Kasumi-1 (cell line): ENCODE measurements at regions not wholly inside any gene's neighbourhood (a gene's known extent, or its start where the extent isn't known, plus 50 kb on each side); places are given as distances from the start of the nearest gene placed in this dataset.
"Not testable (repeated sequence)": the region's sequence is repeated elsewhere in the genome, so short reads cannot be mapped to it uniquely, and the experiment has no call there.

Experiments used
- DNase-seq, 2 experiments: peaks; one replicate each; lab custom pipeline; 2025; lab: John Stamatoyannopoulos, UW

DNA sequence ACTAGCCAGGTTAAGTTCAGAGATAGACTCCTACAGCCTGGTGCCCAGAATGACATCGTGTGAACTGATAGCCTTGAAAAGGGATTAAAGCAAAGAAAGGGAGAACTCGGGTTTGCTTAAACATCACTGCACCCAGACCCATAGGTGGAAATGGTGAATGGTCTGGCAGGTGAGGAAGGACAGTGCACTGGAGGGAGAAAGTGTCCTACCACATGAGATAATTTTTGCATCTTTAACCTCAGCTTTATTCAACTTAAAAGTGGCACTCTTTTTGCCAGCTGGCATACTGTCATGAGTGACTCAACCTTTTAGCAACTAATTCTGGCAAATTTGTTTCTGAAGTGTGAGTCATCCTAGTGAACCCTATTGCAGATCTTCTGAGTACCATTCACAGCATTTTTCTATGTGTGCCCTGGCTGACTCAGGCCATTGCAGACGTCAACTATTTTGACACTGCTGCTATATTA lies 53.0 kb upstream of the DAPP1 start:
- no peak for DNase-seq

DNA sequence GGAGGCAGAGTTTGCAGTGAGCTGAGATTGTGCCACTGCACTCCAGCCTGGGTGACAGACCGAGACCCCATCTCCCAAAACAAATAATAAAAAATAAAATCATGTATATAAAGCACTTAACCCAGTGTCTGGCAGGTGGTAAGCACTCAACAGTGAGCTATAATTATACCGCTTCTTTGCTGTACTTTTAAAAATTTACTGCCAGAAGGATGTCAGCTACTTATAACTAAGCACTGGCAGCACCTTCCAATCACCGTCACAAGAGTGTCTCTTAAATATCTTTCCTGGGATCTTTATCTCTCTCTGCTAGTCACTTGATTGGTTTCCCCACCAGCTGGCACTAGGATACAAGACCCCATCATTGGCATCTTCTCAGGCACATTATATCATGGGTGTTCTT lies 53.9 kb upstream of the DAPP1 start:
- DNase-seq: no peak

DNA sequence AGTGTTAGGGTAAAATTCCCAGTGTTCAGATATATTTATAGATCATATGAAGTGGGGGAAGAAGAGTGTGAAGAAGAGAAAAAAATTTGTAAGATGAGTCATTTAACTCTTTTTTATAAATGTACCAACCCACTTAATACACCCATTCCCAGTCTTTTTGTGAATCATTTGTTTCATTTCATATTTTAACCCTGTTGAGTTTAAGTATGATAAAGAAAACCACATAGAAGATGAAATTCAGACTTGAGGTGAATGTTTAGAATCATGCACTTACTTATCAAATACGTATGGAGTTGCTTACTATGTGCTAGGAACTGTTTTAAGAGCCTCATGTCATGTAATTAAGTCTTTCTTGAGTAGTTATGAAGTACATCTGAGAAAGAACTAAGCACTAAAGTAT lies 56.6 kb upstream of the DAPP1 start:
- no peak for DNase-seq

GRCh38 chr4:99759346-99759984 lies 57.2 kb upstream of the DAPP1 start:
- no peak for DNase-seq

DNA sequence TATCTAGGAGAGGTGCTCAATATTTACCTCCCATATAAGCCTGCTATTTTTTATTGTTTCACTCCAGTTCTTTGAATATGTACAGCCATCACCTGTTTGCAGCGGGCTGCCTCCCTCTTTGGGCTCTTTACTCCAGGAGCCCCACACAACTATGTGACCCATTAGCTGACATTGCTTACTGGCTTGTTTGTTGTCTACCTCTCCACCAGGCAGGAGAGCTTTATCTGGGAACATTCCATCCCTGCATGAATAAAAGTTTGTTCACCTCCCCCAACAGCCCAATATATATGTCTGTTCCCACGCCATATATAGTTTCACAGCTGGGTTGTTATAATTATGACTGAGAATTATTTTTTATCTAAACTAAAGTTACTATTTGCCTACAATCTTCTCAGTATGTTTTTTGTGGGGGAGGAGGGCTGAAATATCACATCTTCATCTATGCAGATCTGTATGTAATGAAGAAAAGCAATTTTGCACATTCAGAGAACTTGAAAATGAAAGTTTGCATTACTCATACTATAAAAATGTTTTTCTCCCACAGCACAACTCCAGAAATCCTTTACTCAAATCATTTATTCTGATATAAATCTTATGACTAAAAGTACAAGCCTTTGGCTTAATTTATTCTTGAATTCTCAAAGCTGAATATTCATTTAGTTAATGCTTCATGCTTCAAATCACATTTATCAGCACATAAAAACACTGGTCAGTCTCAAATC lies 61.2 kb upstream of the DAPP1 start:
- DNase-seq: no peak

GRCh38 chr4:99754756-99755155 lies 61.9 kb upstream of the DAPP1 start:
- peak; percentile 20 to 32 for DNase-seq

- DNase-seq: no peak
Measured at GRCh38 chr4:99753931-99754330, 62.7 kb upstream of the DAPP1 start.

DNA sequence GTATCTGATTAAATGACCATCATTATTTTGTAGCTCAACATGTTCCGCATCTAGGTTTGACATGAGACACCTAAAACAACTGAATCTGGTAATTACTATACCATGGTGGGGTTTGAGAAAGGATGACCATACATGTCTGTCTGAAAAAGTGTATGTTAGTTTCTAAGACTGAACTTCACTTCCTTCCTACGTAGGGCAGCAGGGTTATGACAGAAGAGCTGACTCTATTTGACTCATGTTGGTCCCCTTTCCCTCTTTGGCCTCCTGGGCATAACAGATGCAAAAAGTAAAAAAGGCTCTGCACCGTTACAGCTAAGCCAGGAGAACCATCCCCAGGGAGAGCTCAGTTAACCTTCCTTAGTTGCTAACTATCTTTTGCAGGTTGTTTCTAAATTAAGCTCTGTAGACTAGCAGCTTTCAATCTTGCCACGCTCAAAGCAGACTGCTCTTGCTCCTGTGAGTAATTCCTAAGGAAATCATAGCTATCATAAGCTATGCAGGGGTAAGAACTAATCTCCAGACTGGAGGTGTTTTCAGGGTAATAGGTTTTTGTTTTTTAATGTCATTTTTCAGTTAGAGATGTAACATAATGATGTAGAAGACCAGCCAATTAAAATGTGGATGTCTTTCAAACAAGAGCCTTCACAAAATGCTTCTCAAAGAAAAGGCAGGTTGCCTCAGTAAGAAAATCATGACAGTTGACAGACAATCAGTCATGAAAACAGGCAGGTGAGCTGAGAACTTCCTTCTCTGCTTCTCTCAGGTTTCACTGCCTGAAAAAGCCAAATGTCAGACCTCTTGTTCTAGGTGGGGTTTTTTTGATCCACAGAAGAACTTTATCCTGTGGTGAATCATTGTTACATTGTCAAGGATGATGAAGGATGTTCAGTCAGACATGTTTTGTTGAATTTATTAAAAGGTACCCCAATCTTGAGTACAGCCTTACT lies 66.9 kb upstream of the DAPP1 start:
- DNase-seq: no peak

- DNase-seq: no peak
Measured at GRCh38 chr4:99746443-99746842, 70.2 kb upstream of the DAPP1 start.

DNA sequence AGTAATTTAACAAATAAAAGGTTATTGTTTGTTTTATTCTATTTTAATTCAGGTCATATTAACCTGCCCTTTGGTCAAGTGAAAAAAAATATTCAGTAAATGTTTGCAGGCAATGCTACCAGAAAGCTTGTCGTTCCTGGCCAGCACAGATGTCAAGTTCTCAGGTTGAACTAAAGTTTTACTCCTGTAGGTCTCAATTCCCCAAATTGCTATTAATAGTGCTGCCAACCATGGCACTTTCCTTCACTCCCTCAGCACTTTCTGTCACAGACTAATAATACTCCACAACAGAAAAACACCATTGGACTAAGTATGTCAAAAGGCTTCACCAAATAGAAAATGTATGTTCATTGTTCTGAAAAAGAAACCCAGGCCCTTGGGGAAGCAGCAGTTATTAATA lies 79.2 kb upstream of the C4orf54 start:
- DNase-seq: no peak

DNA sequence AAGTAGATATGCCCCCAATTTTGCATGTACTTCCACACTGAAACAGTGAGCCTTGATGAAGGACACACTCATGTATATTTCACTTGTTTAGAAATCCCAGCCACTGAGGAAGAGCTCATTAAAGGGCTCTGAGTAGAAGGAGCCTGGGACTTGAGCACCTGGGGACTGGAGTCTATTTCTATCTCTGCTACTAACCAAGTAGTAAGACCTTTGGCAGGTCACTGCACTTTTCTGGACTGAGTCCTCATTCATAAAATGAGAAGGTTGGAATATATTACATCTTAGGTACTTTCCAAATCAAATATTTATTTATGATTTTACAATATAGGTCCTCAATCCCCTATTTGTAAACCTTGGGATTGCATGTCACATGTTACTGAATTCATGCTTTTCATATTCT lies 78.2 kb upstream of the C4orf54 start:
- DNase-seq: no peak

DNA sequence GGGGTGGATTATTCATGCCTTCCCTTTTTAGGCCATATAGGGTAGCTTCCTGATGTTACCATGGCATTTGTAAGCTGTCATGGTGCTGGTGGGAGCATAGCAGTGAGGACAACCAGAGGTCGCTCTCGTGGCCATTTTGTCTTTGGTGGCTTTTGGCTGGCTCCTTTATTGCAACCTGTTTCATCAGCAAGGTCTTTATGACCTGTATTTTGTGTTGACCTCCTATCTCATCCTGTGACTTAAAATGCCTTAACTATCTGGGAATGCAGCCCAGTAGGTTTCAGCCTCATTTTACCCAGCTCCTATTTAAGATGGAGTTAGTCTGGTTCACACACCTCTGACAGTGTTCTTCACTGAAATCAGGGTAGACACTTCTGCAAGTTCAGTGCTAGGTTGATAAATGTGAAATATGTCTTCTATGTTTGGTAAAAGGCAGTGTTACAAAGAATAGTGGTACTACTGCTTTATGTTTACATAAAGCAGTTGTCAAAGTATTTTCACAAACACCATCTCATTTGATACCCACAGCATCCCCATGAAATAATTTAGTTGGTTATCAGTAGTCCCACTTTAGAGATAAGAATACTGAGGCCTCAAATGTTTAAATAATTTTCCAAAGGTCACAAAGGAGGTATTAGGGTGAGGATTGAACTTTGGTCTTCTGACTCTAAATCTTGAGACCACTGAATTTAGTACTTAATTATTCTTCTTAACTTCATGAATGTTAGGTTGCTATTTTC lies 77.1 kb upstream of the C4orf54 start:
- no peak for DNase-seq

GRCh38 chr4:99733455-99733854 lies 75.8 kb upstream of the C4orf54 start:
- not testable (repeated sequence) for DNase-seq

DNA sequence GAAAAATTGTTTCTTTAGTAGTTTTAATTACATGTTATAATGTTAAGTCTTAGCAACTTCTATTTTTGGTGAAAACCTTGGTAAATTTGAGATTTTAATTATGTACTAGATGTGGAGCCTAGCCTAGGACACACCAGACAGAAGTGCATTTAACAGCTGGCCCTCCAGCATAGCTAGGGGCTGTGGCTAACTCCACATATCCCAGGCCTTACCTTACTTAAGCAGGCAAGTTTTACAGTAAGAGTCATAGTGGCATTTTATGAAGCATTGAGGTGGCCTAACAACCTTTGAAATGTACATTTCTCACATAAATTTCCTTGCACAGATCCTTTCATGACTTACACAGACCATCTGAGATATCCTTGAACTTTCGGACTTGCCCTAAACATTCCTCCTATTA lies 71.6 kb upstream of the C4orf54 start:
- DNase-seq: no peak

GRCh38 chr4:99724067-99724466 lies 66.4 kb upstream of the C4orf54 start:
- no peak for DNase-seq

GRCh38 chr4:99723612-99724011 lies 66.0 kb upstream of the C4orf54 start:
- DNase-seq: no peak

GRCh38 chr4:99722725-99723124 lies 65.1 kb upstream of the C4orf54 start:
- DNase-seq: no peak

- no peak for DNase-seq
Measured at GRCh38 chr4:99722006-99722405, 64.4 kb upstream of the C4orf54 start.

DNA sequence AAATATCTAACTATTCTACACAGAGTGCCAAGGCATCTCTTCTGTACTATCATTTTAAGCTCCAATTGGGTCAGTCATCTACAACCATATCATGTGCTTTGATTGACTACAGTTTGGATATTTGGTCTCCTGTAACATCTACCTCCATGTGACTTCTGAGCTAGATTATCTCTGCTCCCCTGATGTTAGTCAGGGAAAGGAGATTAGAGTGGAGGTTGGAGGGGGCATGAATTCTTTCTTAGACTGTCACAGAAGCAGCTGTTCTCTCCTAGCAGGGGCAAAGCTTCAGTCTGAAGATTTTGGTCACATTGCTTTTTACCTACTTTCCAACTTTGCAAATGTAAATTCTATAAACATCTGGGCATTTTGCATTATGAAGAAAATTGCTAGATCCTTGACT lies 62.6 kb upstream of the C4orf54 start:
- DNase-seq: no peak

DNA sequence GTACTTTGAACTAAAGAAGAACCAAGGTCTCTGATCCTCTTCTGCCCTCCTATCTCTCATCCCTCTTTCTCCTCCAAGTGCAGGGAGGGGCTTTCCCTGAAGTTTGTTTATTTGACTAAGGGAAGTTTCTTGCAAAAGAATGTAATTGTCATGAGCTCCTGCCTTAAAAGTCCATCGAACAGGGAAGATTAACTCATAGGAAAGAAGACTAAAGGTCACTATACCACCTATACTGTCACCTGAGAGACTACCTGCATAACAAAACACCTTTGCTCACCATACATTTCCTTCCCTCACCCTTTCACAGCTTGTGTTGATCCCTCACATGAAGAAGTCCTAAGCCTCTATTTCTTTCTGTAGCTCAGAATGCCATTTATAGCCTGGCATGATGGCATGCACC lies 59.4 kb upstream of the C4orf54 start:
- DNase-seq: no peak

DNA sequence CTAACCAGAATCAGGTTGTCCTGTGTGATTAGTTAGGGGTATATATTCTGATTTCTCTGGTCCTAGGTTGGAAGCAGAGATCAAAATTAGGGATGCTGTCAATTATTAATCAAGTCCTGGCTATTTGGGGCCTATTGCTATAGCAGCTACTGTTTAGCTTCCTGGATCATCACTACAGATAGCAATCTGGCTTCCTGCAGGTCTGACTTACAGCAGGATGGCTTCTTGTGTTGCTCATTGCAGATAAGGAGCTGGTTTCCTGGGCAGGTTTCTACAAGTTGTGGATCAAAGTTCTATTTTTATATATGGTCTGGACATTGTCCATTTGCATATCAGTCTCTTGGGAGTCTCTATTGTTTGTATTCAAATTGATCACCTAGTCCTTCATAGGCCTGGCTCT lies 57.7 kb upstream of the C4orf54 start:
- peak in 1 of 2 experiments; percentile 16 for DNase-seq

- DNase-seq: no peak
Measured at GRCh38 chr4:99714179-99714578, 56.6 kb upstream of the C4orf54 start.
